HEK293T (cell line): ENCODE measurements at regions not wholly inside any gene's neighbourhood (a gene's known extent, or its start where the extent isn't known, plus 50 kb on each side); places are given as distances from the start of the nearest gene placed in this dataset.
"Not testable (repeated sequence)": the region's sequence is repeated elsewhere in the genome, so short reads cannot be mapped to it uniquely, and the experiment has no call there.

ENCODE experiments used
- CTCF ChIA-PET: fragments of 350-600 bp; formaldehyde crosslinking; extraction: SDS; loops from one replicate; lab custom pipeline; 2021; ENCODE audit warnings: antibody characterized with exemption, inconsistent platforms; lab: Yijun Ruan, JAX
- POLR2A ChIA-PET: fragments of 350-600 bp; formaldehyde crosslinking; extraction: SDS; loops from one replicate; lab custom pipeline; 2020; ENCODE audit warnings: antibody characterized with exemption, inconsistent platforms; lab: Yijun Ruan, JAX
- DNase-seq: peaks from one replicate; pipeline ENCODE4 v3.0.0; 2012; ENCODE audit warnings: mixed read lengths; ENCODE audit errors: extremely low spot score
- ARNT ChIP-seq: fragments of 450-650 bp; IDR thresholded peaks from 2 replicates; pipeline ENCODE4 v1.6.1; 2017; ENCODE audit warnings: mild to moderate bottlenecking
- BHLHE40 ChIP-seq: fragments of 450-650 bp; IDR thresholded peaks from 2 replicates; pipeline ENCODE4 v1.6.1; 2016; ENCODE audit warnings: mild to moderate bottlenecking, moderate library complexity, borderline replicate concordance
- CTBP1 ChIP-seq: fragments of 450-650 bp; IDR thresholded peaks from 2 replicates; pipeline ENCODE4 v1.6.1; 2016; ENCODE audit warnings: borderline replicate concordance
- ELF4 ChIP-seq: fragments of 450-650 bp; IDR thresholded peaks from 2 replicates; pipeline ENCODE4 v1.6.1; 2017; ENCODE audit warnings: antibody characterized with exemption
- FOXA1 ChIP-seq: fragments of 450-650 bp; IDR thresholded peaks from 2 replicates; pipeline ENCODE4 v1.6.1; 2016; ENCODE audit warnings: mild to moderate bottlenecking
- FOXK2 ChIP-seq: fragments of 450-650 bp; IDR thresholded peaks from 2 replicates; pipeline ENCODE4 v1.6.1; 2016; ENCODE audit warnings: mild to moderate bottlenecking
- FOXM1 ChIP-seq: fragments of 450-650 bp; IDR thresholded peaks from 2 replicates; pipeline ENCODE4 v1.6.1; 2017; ENCODE audit warnings: mild to moderate bottlenecking, borderline replicate concordance
- HDGF ChIP-seq: fragments of 450-650 bp; IDR thresholded peaks from 2 replicates; pipeline ENCODE4 v1.6.1; 2017; ENCODE audit warnings: antibody characterized with exemption, borderline replicate concordance
- L3MBTL2 ChIP-seq: fragments of 450-650 bp; conservative IDR thresholded peaks from 2 replicates; pipeline ENCODE4 v1.6.1; 2016; ENCODE audit warnings: mild to moderate bottlenecking
- LEF1 ChIP-seq: fragments of 450-650 bp; IDR thresholded peaks from 2 replicates; pipeline ENCODE4 v1.6.1; 2017; ENCODE audit warnings: mild to moderate bottlenecking, borderline replicate concordance
- NFRKB ChIP-seq: fragments of 450-650 bp; IDR thresholded peaks from 2 replicates; pipeline ENCODE4 v1.6.1; 2016; ENCODE audit warnings: mild to moderate bottlenecking, moderate library complexity
- SP1 ChIP-seq: fragments of 450-650 bp; IDR thresholded peaks from 2 replicates; pipeline ENCODE4 v1.6.1; 2017
- SUZ12 ChIP-seq: fragments of 450-650 bp; IDR thresholded peaks from 2 replicates; pipeline ENCODE4 v1.6.1; 2016; ENCODE audit warnings: mild to moderate bottlenecking
- TARDBP ChIP-seq: fragments of 450-650 bp; IDR thresholded peaks from 2 replicates; pipeline ENCODE4 v1.6.1; 2016
- ZNF384 ChIP-seq: fragments of 450-650 bp; IDR thresholded peaks from 2 replicates; pipeline ENCODE4 v1.6.1; 2016
- TF ChIP-seq, protein P1 (sequence below): fragments of 450-650 bp; IDR thresholded peaks from 2 replicates; pipeline ENCODE4 v1.6.1; 2016

DNA sequence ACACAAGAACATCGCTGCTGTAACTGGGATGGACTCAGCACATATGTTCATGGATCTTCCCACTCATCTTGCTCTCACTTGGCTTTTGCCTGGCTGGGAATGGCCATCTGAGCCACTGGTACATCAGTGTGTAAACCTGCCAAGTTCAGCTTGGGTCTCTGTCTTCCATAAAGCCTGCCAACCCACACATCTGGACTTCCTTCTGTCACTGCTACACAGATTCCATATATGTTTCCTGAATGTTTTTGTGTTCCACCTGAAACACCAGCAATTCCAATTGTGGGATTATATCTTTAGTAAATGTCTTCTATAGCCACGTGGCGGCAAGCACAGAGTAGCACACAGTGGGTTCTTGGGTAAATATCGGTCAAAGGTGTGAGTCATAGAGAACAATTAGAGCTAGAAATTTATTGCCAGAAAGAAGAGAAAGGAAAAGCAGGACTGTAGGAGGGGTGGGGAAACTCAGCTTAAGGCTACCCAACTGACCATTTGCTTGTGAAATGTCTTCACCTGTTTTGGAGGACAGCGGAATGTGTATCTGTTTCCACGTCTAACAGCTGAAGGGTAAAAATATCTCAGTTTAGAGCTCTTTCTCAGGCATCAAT lies 125.9 kb downstream of the MFAP3L start:
- ChIA-PET POLR2A (no interaction called here), CTCF (no interaction called here)

DNA sequence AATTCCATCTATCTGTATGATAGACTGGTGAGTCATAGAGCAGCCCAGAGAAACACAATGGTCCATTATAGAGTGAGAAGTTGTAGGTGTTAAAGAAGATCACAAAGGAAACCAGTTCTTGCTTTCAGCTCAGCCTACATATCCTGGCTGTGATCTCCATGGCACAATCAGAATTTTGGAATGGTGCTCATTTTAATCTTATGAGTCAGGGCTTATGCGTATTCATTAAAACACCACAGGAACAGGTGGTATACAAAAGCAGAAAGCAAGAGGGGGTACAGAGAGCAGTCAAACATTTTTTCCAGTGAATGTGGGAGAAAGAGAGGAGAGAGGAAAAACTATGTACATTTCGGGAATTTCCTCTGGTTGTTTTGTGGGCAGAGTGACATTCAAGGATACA lies 126.9 kb downstream of the MFAP3L start:
- no peak for DNase-seq
- ChIA-PET POLR2A (no interaction called here), CTCF (no interaction called here)
- TF ChIP-seq ARNT (no peak), LEF1 (no peak), FOXA1 (no peak), NFRKB (no peak), SUZ12 (no peak)
- TF ChIP-seq, protein P1, sequence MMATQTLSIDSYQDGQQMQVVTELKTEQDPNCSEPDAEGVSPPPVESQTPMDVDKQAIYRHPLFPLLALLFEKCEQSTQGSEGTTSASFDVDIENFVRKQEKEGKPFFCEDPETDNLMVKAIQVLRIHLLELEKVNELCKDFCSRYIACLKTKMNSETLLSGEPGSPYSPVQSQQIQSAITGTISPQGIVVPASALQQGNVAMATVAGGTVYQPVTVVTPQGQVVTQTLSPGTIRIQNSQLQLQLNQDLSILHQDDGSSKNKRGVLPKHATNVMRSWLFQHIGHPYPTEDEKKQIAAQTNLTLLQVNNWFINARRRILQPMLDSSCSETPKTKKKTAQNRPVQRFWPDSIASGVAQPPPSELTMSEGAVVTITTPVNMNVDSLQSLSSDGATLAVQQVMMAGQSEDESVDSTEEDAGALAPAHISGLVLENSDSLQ, result no peak

More for the DNA sequence above, 125.9 kb downstream of the MFAP3L start:
- no peak for DNase-seq
- no peak for TF ChIP-seq LEF1
- no peak for TF ChIP-seq FOXK2
- TF ChIP-seq NFRKB, result no peak
- TF ChIP-seq BHLHE40, result no peak
- TF ChIP-seq, protein P1, result no peak
- TF ChIP-seq HDGF, result no peak
- no peak for TF ChIP-seq FOXA1
- TF ChIP-seq ARNT, result no peak
- TF ChIP-seq L3MBTL2, result no peak
- TF ChIP-seq SUZ12, result no peak
- no peak for TF ChIP-seq SP1

DNA sequence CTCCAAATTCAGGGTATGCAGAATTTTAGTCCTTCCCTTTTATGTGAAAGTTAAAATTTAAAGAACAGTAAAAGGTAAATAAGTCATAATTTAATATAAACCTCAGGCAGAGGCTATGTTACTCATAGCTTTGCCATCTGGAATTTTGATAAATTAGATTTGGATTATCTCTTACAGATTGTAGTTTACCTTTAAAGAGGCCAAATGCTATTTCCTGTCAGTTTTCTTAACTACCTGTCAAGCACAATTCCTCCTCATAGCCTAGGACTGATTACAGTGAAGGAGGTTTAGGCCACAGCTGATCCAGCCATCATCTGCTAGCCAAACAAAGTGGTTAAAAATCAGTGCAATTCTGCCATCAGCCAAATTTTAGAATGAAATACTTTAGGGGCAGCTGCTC lies 128.1 kb downstream of the MFAP3L start:
- ChIA-PET POLR2A (no interaction called here), CTCF (no interaction called here)
- TF ChIP-seq, protein P1, result no peak
- no peak for TF ChIP-seq TARDBP
- DNase-seq, result no peak

DNA sequence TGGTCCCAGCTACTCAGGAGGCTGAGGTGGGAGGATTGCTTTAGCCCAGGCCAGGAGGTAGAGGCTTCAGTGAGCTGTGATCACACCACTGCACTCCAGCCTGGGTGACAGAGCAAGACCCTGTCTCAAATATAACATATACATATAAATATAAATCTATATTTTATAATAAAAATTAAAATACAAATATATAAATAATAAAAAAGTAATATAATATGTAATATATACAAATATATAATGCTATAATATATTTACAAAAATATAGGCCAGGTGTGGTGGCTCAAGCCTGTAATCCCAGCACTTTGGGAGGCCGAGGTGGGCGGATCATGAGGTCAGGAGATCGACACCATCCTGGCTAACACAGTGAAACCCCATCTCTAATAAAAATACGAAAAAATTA lies 131.4 kb downstream of the MFAP3L start:
- CTCF ChIA-PET, result interaction anchor here (0.7 kb wide), 1 partner anchor 265 kb away, joined by 4 read pairs; no protein-coding TSS in a partner anchor
- DNase-seq, POLR2A ChIA-PET: not testable (repeated sequence)

DNA sequence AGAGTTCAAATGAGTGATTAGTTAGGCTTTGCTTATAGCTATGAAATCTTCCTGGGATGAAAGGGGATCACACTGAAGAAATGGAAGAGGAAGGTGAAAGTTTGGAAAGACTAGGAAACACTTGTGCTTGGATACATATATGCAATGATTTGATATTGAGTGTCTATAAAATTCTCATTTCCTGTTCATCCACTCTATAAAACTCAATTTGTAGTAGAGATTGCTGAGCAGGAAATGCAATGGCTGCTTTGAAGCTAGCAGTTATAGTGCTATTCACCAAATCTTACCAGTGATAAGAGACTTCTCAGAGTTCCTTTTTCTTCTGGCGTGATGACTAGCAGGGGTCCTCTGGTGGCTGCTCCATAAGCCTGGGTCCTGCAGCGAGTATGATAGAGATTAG lies 128.1 kb upstream of the HPF1 start:
- CTCF ChIA-PET, result no interaction called here
- no peak for TF ChIP-seq TARDBP
- TF ChIP-seq ELF4, result no peak
- no peak for TF ChIP-seq HDGF
- no peak for TF ChIP-seq CTBP1
- TF ChIP-seq, protein P1, result no peak
- TF ChIP-seq NFRKB, result no peak
- TF ChIP-seq SP1, result no peak
- TF ChIP-seq LEF1, result no peak
- no peak for TF ChIP-seq FOXA1
- no peak for TF ChIP-seq ZNF384
- no peak for TF ChIP-seq FOXM1
- TF ChIP-seq SUZ12, result no peak
- TF ChIP-seq FOXK2, result no peak
- POLR2A ChIA-PET, result no interaction called here
- no peak for DNase-seq

DNA sequence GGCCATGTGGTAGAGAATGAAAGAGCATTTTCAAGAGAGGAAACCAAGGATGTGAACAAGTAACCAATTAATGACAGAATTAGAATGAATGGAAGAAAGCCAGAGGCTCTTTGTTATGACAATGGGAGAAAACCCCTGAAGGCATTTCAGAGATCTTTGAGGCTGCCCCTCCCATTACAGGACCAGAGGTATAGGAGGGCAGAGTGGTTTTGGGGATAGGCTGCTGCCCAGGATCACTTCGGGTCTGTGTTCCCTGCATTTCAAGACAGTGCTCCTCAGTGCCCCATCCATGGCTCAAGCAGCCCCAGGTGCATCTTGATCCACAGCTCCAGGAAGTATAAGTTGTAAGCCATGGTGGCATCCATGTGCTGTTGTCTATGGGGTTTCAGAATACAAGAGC lies 124.0 kb upstream of the HPF1 start:
- ChIA-PET POLR2A (no interaction called here), CTCF (no interaction called here)
- no peak for DNase-seq
- TF ChIP-seq SP1 (no peak), LEF1 (no peak), L3MBTL2 (no peak), BHLHE40 (no peak)

DNA sequence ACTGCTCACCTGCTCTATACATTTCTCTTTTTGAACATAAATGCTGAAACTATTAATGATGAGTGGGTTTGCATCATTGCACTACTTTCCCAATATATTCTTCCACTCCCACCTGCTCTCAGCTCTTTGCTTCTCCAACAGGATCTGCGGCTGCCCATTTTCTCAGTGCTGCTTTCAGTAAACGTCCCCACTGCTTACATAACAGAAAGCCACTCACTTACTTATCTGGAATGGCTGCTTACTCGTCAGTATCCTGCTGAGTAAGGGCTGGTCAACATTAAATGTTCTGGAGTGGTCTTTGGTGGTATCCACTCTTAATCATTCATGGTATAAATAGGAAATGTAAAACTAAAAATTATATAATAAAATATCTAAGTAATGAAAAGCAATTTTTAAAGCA lies 112.8 kb upstream of the HPF1 start:
- POLR2A ChIA-PET, result no interaction called here
- CTCF ChIA-PET, result interaction anchor here (0.6 kb wide), 1 partner anchor 161 kb away, joined by 3 read pairs; no protein-coding TSS in a partner anchor
- TF ChIP-seq SP1, result no peak
- TF ChIP-seq ELF4, result no peak
- no peak for DNase-seq
